Adrenal gland (tissue), 9 donors: ENCODE measurements at regions not wholly inside any gene's neighbourhood (a gene's known extent, or its start where the extent isn't known, plus 50 kb on each side); places are given as distances from the start of the nearest gene placed in this dataset.

Source experiments
- DNase-seq, 7 donors: peaks; one replicate each; pipeline ENCODE4 v3.0.0-alpha.2; 2019 to 2020
- H3K27ac ChIP-seq, 5 donors: fragments of 200-600 bp; sonication (generic) in 4 of 5; 1 replicate in 3 of 5; 2 replicates in 2 of 5; pipeline versions ENCODE4 v1.5.1 to v1.8.0; 2016 to 2020; ENCODE audit warnings: mild to moderate bottlenecking in 1 of 5
- H3K27me3 ChIP-seq: fragments of 200-600 bp; 2 replicates; pipeline ENCODE4 v1.8.0; 2021
- H3K36me3 ChIP-seq, 2 donors: fragments of 200-600 bp; replicated peaks in 1 of 2; 1 replicate in 1 of 2; 2 replicates in 1 of 2; pipeline versions ENCODE4 v1.5.1 to v1.8.0; 2018 to 2022
- H3K4me1 ChIP-seq, 2 donors: fragments of 200-600 bp; replicated peaks in 1 of 2; 1 replicate in 1 of 2; 2 replicates in 1 of 2; pipeline versions ENCODE4 v1.5.1 to v1.8.0; 2018 to 2021
- H3K4me3 ChIP-seq, 4 donors: fragments of 200-600 bp; sonication (generic) in 3 of 4; one replicate each; pipeline ENCODE4 v1.5.1; 2016 to 2018
- H3K9me3 ChIP-seq, 3 donors: fragments of 200-600 bp; sonication (generic) in 1 of 3; replicated peaks in 1 of 3; 1 replicate in 2 of 3; 2 replicates in 1 of 3; pipeline versions ENCODE4 v1.5.1 to v1.8.0; 2016 to 2021
- CTCF ChIP-seq, 6 experiments: fragments of 450-650 bp in 4 of 6; fragments of 200-600 bp in 2 of 6; sonication (generic) in 1 of 6; IDR thresholded peaks; 1 replicate in 5 of 6; 2 replicates in 1 of 6; pipeline versions ENCODE4 v1.5.1 to v1.8.0; 2016 to 2021; ENCODE audit warnings: antibody characterized with exemption in 6 of 6, mild to moderate bottlenecking in 2 of 6, moderate library complexity in 1 of 6
- POLR2A ChIP-seq, 2 donors: fragments of 450-650 bp; IDR thresholded peaks; one replicate each; pipeline ENCODE4 v1.6.1; 2017; ENCODE audit warnings: antibody characterized with exemption in 2 of 2, mild to moderate bottlenecking in 2 of 2, moderate library complexity in 1 of 2
- WGBS, 4 donors: extraction: QIAGEN DNeasy Blood & Tissue Kit in 2 of 4; methylation state at CpG; one replicate each; pipeline versions ENCODE4 v1.1.5 to v1.1.7; 2013 to 2017; 5-methylcytosine and 5-hydroxymethylcytosine counted together
- intact Hi-C, 2 donors: fragments of 100-400 bp; cut with DNase I; formaldehyde crosslinking; loops; one replicate each; pipeline versions ENCODE4 v1.14.1 to v1.15.0; 2022 to 2023
- donor health status: healthy with polysubstance abuse.
- donor health status: Bipolar disorder and iron deficiency.
- donor health status: DM: yes; HTN: yes; CAD: no.
- donor health status: DM: no; HTN: no; CAD: no.
- donor health status: DM: no; HTN: no; CAD: no.

- Histone ChIP-seq H3K4me1 (no peaks in the 10 kb centered on the region), H3K27ac (no peak overlapping the region), H3K9me3 (no peaks in the 10 kb centered on the region), H3K36me3 (no peaks in the 10 kb centered on the region), H3K27me3 (no peaks in the 10 kb centered on the region), H3K4me3 (no peak overlapping the region)
- TF ChIP-seq CTCF (IDR thresholded peaks at IDR 0.05): no peak
- no peak for TF ChIP-seq POLR2A (IDR thresholded peaks at IDR 0.05)
- intact Hi-C loops: no loop called here
- 86 to 97% (median 92%) methylated on average over 5 to 19 of the region's 19 CpGs for WGBS, 4 donors
- DNase-seq: no peak
These were observed 104.6 kb downstream of the TLR5 start for GRCh38 chr1:223038288-223039006.

GRCh38 chr1:223039990-223040389 is 103.1 kb downstream of the TLR5 start:
- Histone ChIP-seq H3K9me3 (no peaks in the 10 kb centered on the region), H3K4me1 (no peaks in the 10 kb centered on the region), H3K27ac (no peak overlapping the region), H3K27me3 (no peaks in the 10 kb centered on the region), H3K4me3 (no peak overlapping the region), H3K36me3 (no peaks in the 10 kb centered on the region)
- DNase-seq: no peak
- intact Hi-C loops: no loop called here
- TF ChIP-seq POLR2A (IDR thresholded peaks at IDR 0.05) (no peak), CTCF (IDR thresholded peaks at IDR 0.05) (no peak)
- 74 to 84% (median 82%) methylated on average over 6 of the region's 6 CpGs for WGBS, 4 donors

DNA sequence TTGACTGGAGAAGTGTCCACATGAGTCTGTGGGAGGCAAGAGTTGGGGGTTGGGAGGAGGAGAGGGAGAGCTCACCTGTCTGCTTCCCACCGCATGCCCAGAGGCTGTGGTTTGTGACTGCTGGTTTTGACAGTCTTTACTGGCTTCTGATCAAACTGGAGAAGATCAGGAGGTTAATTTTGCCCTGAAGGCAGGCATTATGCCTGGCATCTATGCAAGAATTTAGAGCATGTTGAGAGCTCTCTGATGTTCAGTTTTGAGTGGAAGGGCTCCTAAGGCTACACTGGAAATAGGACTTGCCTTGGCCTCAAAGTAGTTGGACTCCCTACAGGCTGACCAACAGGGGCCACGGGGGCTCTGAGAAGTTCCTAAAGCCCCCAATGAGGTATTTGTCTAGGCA is 101.6 kb downstream of the TLR5 start:
- intact Hi-C loops: no loop called here
- H3K4me1 ChIP-seq: no peaks in the 10 kb centered on the region
- TF ChIP-seq CTCF (IDR thresholded peaks at IDR 0.05): no peak
- no peak for TF ChIP-seq POLR2A (IDR thresholded peaks at IDR 0.05)
- no peaks in the 10 kb centered on the region for H3K9me3 ChIP-seq
- H3K36me3 ChIP-seq: no peaks in the 10 kb centered on the region
- no peak overlapping the region for H3K4me3 ChIP-seq
- no peak for DNase-seq
- H3K27ac ChIP-seq: no peak overlapping the region
- 67 to 69% (median 68%) methylated on average over 2 of the region's 2 CpGs for WGBS, 4 donors
- H3K27me3 ChIP-seq: no peaks in the 10 kb centered on the region

- H3K27me3 ChIP-seq: no peaks in the 10 kb centered on the region
- intact Hi-C loops: no loop called here
- H3K9me3 ChIP-seq: no peaks in the 10 kb centered on the region
- no peak overlapping the region for H3K4me3 ChIP-seq
- no peaks in the 10 kb centered on the region for H3K36me3 ChIP-seq
- no peak for DNase-seq
- H3K4me1 ChIP-seq: no peaks in the 10 kb centered on the region
- WGBS, 4 donors: 52 to 61% (median 58%) methylated on average over 4 of the region's 4 CpGs
- TF ChIP-seq CTCF (IDR thresholded peaks at IDR 0.05) (no peak), POLR2A (IDR thresholded peaks at IDR 0.05) (no peak)
- H3K27ac ChIP-seq: no peak overlapping the region
These were observed 97.7 kb downstream of the TLR5 start for GRCh38 chr1:223045164-223045957.
